ENCODE measurements at regions not wholly inside any gene's neighbourhood (a gene's known extent, or its start where the extent isn't known, plus 50 kb on each side); places are given as distances from the start of the nearest gene placed in this dataset.

GRCh38 chr11:26011474-26011873 is 320.5 kb upstream of the ANO3 start:
- H3K4me2 ChIP-seq (ENCODE audit: control insufficient read depth, extremely low read depth, insufficient read depth, low read depth, low read length), result no peak overlapping the region
- H3K4me3 ChIP-seq (ENCODE audit: control insufficient read depth in 2 of 3, extremely low read depth in 1 of 3, insufficient read depth in 2 of 3, low read depth in 1 of 3, low read length in 3 of 3), result no peak overlapping the region
- H3K4me1 ChIP-seq (ENCODE audit: control insufficient read depth, extremely low read depth, insufficient read depth, low read length), result peaks cover 6% of the 10 kb centered on the region
- no peaks in the 10 kb centered on the region for H3K36me3 ChIP-seq (ENCODE audit: control insufficient read depth in 2 of 2, extremely low read depth in 1 of 2, insufficient read depth in 2 of 2, low read length in 2 of 2)
- DNase-seq (ENCODE audit: low read depth, low spot score) (no peak), FAIRE-seq (no peak)
- no peaks in the 10 kb centered on the region for H3K27me3 ChIP-seq (ENCODE audit: control insufficient read depth, extremely low read depth, insufficient read depth, low read length)
- dilution Hi-C loops (cut with MboI; ENCODE audit: extremely low pct_ligation_motif_present, low sequenced_read_pairs), result no loop called here
- no peaks in the 10 kb centered on the region for H3K79me2 ChIP-seq (ENCODE audit: control insufficient read depth, insufficient read depth, low read length)
- TF ChIP-seq CTCF (optimal IDR thresholded peaks at IDR 0.05 in 1 of 3, IDR thresholded peaks at IDR 0.05 in 1 of 3, conservative IDR thresholded peaks at IDR 0.05 in 1 of 3; ENCODE audit: extremely low read depth in 1 of 3, insufficient read depth in 2 of 3, low read length in 3 of 3) (no peak), EZH2 (IDR thresholded peaks at IDR 0.05; ENCODE audit: low read length) (no peak)
- no peak overlapping the region for H2AFZ ChIP-seq (ENCODE audit: control insufficient read depth, low read length)
- H3K9me3 ChIP-seq (ENCODE audit: control insufficient read depth, low read depth, low read length), result no peaks in the 10 kb centered on the region
- no peaks in the 10 kb centered on the region for H3K9me1 ChIP-seq (ENCODE audit: control insufficient read depth, extremely low read depth, insufficient read depth, low read length)
- H3K9ac ChIP-seq (ENCODE audit: control insufficient read depth, extremely low read depth, insufficient read depth, low read length), result no peak overlapping the region
- no peaks in the 10 kb centered on the region for H4K20me1 ChIP-seq (ENCODE audit: control insufficient read depth, extremely low read depth, insufficient read depth, low read length)
- H3K27ac ChIP-seq (ENCODE audit: control insufficient read depth, insufficient read depth, low read length), result no peak overlapping the region

- peak; percentile 43 for FAIRE-seq
- dilution Hi-C loops (cut with MboI; ENCODE audit: extremely low pct_ligation_motif_present, low sequenced_read_pairs), result no loop called here
- Histone ChIP-seq H3K27me3 (ENCODE audit: control insufficient read depth, extremely low read depth, insufficient read depth, low read length) (no peaks in the 10 kb centered on the region), H3K27ac (ENCODE audit: control insufficient read depth, insufficient read depth, low read length) (no peak overlapping the region), H3K4me3 (ENCODE audit: control insufficient read depth in 2 of 3, extremely low read depth in 1 of 3, insufficient read depth in 2 of 3, low read depth in 1 of 3, low read length in 3 of 3) (peak overlapping the region in 1 of 3 experiments; percentile 25), H3K4me2 (ENCODE audit: control insufficient read depth, extremely low read depth, insufficient read depth, low read depth, low read length) (peak overlapping the region; percentile 53), H3K9me1 (ENCODE audit: control insufficient read depth, extremely low read depth, insufficient read depth, low read length) (no peaks in the 10 kb centered on the region), H3K79me2 (ENCODE audit: control insufficient read depth, insufficient read depth, low read length) (no peaks in the 10 kb centered on the region), H4K20me1 (ENCODE audit: control insufficient read depth, extremely low read depth, insufficient read depth, low read length) (no peaks in the 10 kb centered on the region), H3K36me3 (ENCODE audit: control insufficient read depth in 2 of 2, extremely low read depth in 1 of 2, insufficient read depth in 2 of 2, low read length in 2 of 2) (no peaks in the 10 kb centered on the region), H3K9me3 (ENCODE audit: control insufficient read depth, low read depth, low read length) (no peaks in the 10 kb centered on the region), H3K9ac (ENCODE audit: control insufficient read depth, extremely low read depth, insufficient read depth, low read length) (no peak overlapping the region), H2AFZ (ENCODE audit: control insufficient read depth, low read length) (peak overlapping the region; percentile 38), H3K4me1 (ENCODE audit: control insufficient read depth, extremely low read depth, insufficient read depth, low read length) (peaks cover 6% of the 10 kb centered on the region)
- no peak for DNase-seq (ENCODE audit: low read depth, low spot score)
- TF ChIP-seq EZH2 (IDR thresholded peaks at IDR 0.05; ENCODE audit: low read length) (no peak), CTCF (optimal IDR thresholded peaks at IDR 0.05 in 1 of 3, IDR thresholded peaks at IDR 0.05 in 1 of 3, conservative IDR thresholded peaks at IDR 0.05 in 1 of 3; ENCODE audit: extremely low read depth in 1 of 3, insufficient read depth in 2 of 3, low read length in 3 of 3) (no peak)
These were observed 317.3 kb upstream of the ANO3 start for GRCh38 chr11:26014456-26015115.

Data from keratinocyte (primary cell).